Sciatic nerve (tissue), 2 donors: ENCODE measurements at regions not wholly inside any gene's neighbourhood (a gene's known extent, or its start where the extent isn't known, plus 50 kb on each side); places are given as distances from the start of the nearest gene placed in this dataset.

ENCODE experiments used
- ATAC-seq: fragments of 200-7000 bp; cut with Tn5 transposase; one replicate; pipeline ENCODE4 v1.9.1; 2020; ENCODE audit warnings: mild to moderate bottlenecking, moderate library complexity
- DNase-seq: peaks from one replicate; pipeline ENCODE4 v3.0.0-alpha.2; 2020; ENCODE audit warnings: low spot score
- intact Hi-C: fragments of 100-400 bp; cut with DNase I; formaldehyde crosslinking; loops from one replicate; pipeline ENCODE4 v1.14.2; 2022
- donor health status: DM: no; HTN: no; CAD: no.
- donor health status: DM: no; HTN: no; CAD: no.

- ATAC-seq (no peak), DNase-seq (no peak)
- intact Hi-C loops: no loop called here
Measured at GRCh38 chr5:13574574-13574973, 369.9 kb downstream of the DNAH5 start.

GRCh38 chr5:13572163-13572562, 372.3 kb downstream of the DNAH5 start:
- intact Hi-C loops: no loop called here
- ATAC-seq: no peak
- DNase-seq: no peak

GRCh38 chr5:13569090-13569715, 375.3 kb downstream of the DNAH5 start:
- intact Hi-C loops: no loop called here
- no peak for ATAC-seq
- no peak for DNase-seq

GRCh38 chr5:13567819-13568218, 376.7 kb downstream of the DNAH5 start:
- no peak for DNase-seq
- intact Hi-C loops: no loop called here
- ATAC-seq: no peak

- intact Hi-C loops: no loop called here
- ATAC-seq (no peak), DNase-seq (no peak)
Measured at GRCh38 chr5:13566871-13567339, 377.6 kb downstream of the DNAH5 start.

GRCh38 chr5:13558408-13558807, 386.1 kb downstream of the DNAH5 start:
- ATAC-seq: no peak
- intact Hi-C loops: no loop called here
- DNase-seq: no peak

GRCh38 chr5:13553896-13554295, 390.6 kb downstream of the DNAH5 start:
- ATAC-seq: no peak
- intact Hi-C loops: loop anchor here (5.0 kb wide), 1 partner anchor 1558 kb away; no protein-coding TSS in a partner anchor
- no peak for DNase-seq

GRCh38 chr5:13552361-13552760, 392.1 kb downstream of the DNAH5 start:
- no peak for ATAC-seq
- intact Hi-C loops: loop anchor here (5.0 kb wide), 1 partner anchor 1560 kb away; no protein-coding TSS in a partner anchor
- DNase-seq: no peak

- ATAC-seq (no peak), DNase-seq (no peak)
- intact Hi-C loops: loop anchor here (5.0 kb wide), 1 partner anchor 1561 kb away; no protein-coding TSS in a partner anchor
Measured at GRCh38 chr5:13551645-13552044, 392.8 kb downstream of the DNAH5 start.

- ATAC-seq (no peak), DNase-seq (no peak)
- intact Hi-C loops: no loop called here
Measured at GRCh38 chr5:13540168-13540750, 404.2 kb downstream of the DNAH5 start.

- ATAC-seq (no peak), DNase-seq (no peak)
- intact Hi-C loops: no loop called here
Measured at GRCh38 chr5:13536933-13537332, 407.6 kb downstream of the DNAH5 start.

- DNase-seq (no peak), ATAC-seq (no peak)
- intact Hi-C loops: no loop called here
Measured at GRCh38 chr5:13533833-13534232, 410.7 kb downstream of the DNAH5 start.

GRCh38 chr5:13529300-13529699, 415.2 kb downstream of the DNAH5 start:
- DNase-seq (no peak), ATAC-seq (no peak)
- intact Hi-C loops: no loop called here

GRCh38 chr5:13524936-13525335, 419.6 kb downstream of the DNAH5 start:
- DNase-seq: no peak
- ATAC-seq: no peak
- intact Hi-C loops: no loop called here

GRCh38 chr5:13519131-13519530, 425.4 kb downstream of the DNAH5 start:
- no peak for ATAC-seq
- intact Hi-C loops: no loop called here
- no peak for DNase-seq

- intact Hi-C loops: no loop called here
Measured at GRCh38 chr5:13516195-13516594, 428.3 kb downstream of the DNAH5 start.

GRCh38 chr5:13511442-13511841, 433.0 kb downstream of the DNAH5 start:
- intact Hi-C loops: no loop called here
- DNase-seq (no peak), ATAC-seq (no peak)

More at GRCh38 chr5:13516195-13516594, 428.3 kb downstream of the DNAH5 start:
- DNase-seq (no peak), ATAC-seq (no peak)

GRCh38 chr5:13510616-13511015, 433.9 kb downstream of the DNAH5 start:
- ATAC-seq: no peak
- DNase-seq: no peak
- intact Hi-C loops: no loop called here

- no peak for ATAC-seq
- no peak for DNase-seq
- intact Hi-C loops: no loop called here
Measured at GRCh38 chr5:13508559-13508958, 435.9 kb downstream of the DNAH5 start.

GRCh38 chr5:13505326-13505725, 439.2 kb downstream of the DNAH5 start:
- intact Hi-C loops: no loop called here
- no peak for ATAC-seq

GRCh38 chr5:13503017-13503416, 441.5 kb downstream of the DNAH5 start:
- DNase-seq (no peak), ATAC-seq (no peak)
- intact Hi-C loops: no loop called here

More at GRCh38 chr5:13505326-13505725, 439.2 kb downstream of the DNAH5 start:
- no peak for DNase-seq
